HTR-8/SVneo (cell line): ENCODE measurements at regions not wholly inside any gene's neighbourhood (a gene's known extent, or its start where the extent isn't known, plus 50 kb on each side); places are given as distances from the start of the nearest gene placed in this dataset.

Experiments
- DNase-seq: peaks from one replicate; pipeline ENCODE4 v3.0.0; 2011; ENCODE audit warnings: low spot score, mixed read lengths; ENCODE audit not compliant: insufficient read length
- FAIRE-seq: peaks from 2 replicates; lab custom pipeline; 2011; peaks lifted over from hg19 to GRCh38; lab: Jason Lieb, UNC

GRCh38 chr3:30555968-30556367 lies 50.4 kb upstream of the TGFBR2 start:
- DNase-seq (no peak), FAIRE-seq (no peak)
